Limb (tissue), 2 donors: ENCODE measurements at regions not wholly inside any gene's neighbourhood (a gene's known extent, or its start where the extent isn't known, plus 50 kb on each side); places are given as distances from the start of the nearest gene placed in this dataset.
"Not testable (repeated sequence)": the region's sequence is repeated elsewhere in the genome, so short reads cannot be mapped to it uniquely, and the experiment has no call there.

Source experiments
- DNase-seq, 2 donors: peaks; one replicate each; pipeline ENCODE4 v3.0.0-alpha.2; 2016; ENCODE audit errors: extremely low spot score in 2 of 2

DNA sequence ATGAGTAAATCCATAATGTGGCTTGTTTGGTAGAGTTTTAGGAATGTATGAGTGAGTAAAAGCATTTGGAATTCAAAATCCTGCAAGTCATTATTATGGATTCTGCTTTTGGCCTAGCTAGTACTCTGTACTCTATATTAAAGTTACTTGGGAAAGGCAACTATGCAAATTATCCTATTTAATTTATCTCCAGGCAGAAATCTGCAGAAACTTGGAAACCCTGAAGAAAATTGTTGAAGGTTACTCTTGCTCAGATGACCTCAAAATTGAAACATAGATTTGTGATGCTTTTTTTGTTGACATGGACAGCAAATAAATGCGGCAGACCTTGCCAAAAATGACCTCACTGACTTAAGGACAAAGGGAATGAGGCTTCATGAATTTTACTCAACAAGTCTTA, 477.1 kb upstream of the EYS start:
- no peak for DNase-seq

DNA sequence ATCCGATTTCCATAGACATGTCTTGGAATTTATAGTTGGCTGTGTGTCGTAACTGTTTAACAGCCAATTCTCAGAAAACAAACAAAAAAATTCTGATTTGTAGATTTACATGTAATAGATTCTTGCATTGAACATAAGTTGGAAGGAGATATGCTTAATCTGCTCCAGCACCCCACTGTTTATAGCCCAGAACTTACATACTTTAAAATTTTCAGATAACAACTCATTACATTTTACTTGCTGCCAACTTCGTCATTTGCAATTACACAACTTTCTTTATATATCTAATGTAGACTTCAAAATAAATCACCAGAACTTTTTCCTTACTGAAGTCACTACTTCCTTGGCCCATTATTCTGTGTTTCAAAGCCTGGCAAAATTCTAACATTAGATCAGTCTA, 472.3 kb upstream of the EYS start:
- DNase-seq = no peak

DNA sequence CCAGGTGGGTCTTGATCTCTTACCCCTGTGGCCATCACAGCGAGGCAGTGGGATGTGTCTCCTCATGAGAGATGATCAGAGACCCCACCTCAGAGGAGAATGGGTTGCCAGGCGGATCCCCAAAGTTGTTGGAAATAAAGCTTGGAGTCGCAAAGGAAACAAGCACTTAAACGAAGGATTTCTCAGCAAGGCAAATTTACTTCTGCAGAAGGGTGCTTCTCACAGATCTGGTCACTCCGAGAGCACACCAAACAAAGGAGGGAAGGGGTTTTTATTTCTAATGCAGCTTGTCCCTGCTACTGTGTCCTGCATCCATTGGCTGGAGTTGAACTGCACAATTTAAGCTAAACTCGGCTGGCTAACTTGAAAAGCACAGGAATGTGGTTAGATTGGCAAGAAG, 466.6 kb upstream of the EYS start:
- DNase-seq = no peak

DNA sequence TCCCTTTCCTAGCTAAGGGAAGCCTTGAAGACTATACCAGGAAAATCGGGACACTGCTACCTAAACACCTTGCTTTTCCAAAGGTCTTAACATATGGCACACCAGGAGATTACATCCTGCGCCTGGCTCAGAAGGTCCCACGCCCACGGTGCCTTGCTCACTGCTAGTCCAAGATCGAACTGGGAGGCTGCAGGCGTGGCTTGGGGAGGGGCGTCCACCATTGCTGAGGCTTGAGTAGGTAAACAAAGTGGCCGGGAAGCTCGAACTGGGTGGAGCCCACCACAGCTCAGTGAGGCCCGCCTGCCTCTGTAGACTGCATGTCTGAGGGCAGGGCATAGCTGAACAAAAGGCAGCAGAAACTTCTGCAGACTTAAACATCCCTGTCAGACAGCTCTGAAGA, 459.7 kb upstream of the EYS start:
- DNase-seq = not testable (repeated sequence)

DNA sequence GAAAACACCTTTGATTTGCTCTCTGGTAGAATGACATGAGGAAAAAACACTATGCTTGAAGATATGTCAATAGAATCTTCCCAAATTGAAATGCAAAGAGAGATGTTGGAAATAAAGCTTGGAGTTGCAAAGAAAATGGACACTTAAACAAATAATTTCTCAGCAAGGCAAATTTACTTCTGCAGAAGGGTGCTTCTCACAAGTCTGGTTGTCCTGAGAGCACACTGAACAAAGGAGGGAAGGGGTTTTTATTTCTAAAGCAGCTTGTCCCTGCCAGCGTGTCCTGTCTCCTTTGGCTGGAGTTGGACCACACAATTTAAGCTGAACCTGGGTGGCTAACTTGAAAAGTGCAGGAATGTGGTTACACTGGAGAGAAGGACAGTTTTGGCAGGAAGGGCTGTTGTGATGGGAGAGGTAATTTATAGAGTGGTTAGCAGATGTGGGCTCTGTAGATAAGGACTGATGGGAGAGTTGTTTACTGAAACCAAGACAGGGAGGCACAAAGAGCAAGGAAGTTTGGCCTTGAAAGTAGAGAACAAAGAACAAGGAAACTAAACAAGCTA, 454.6 kb upstream of the EYS start:
- DNase-seq = no peak

DNA sequence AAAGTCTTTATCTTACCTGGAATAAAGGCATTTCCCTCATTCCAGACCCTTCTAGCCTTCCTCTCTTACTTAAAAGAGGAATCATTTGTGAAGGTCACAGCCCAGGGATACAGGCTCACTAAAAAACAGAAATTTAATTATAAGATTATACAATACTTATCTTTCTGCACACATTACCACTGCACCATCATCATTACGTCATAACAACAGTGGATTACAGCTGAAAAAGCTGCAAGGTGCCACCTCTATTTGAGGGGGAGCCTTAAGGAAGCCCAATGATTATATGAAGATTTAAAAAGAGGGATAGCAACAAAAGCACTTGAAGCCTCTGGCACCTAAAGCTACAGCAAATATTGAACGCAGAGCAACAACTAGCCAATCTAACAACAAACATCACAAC, 452.9 kb upstream of the EYS start:
- no peak for DNase-seq

DNA sequence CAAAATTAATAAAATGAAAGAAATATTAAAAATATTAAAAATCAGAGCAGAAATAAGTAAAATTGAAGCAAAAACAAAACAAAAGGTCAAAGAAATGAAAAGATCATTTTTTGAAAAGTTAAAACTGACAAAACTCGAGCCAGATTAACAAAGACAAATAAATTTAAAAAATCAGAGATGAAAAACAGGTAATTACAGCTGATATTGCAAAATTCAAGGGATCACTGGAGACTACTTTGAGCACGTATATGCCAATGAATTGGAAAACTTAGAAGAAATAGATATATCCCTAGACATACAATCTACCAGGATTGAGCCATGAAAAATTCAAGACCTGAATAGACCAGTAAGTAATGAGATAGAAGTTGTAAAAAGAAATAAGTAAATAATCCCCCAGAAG, 446.2 kb upstream of the EYS start:
- DNase-seq = no peak

DNA sequence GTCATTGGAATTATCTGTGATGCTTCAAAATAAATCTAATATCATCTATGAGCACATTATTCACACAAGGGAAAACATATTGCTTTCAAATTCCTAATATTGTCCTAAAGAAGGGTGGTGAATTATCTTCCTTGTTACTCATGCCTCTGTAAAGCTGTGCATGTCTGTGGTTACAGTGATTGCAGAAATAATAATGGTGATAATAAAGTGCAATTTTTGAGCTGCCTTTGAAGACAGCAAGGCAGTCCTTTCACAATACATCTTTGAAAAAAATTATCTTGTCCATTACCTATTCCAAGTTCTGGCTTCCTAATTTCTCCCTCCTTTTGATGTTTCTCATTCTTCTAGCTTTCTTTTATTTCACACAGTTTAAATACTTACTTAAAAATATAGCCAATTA, 442.1 kb upstream of the EYS start:
- DNase-seq = no peak

DNA sequence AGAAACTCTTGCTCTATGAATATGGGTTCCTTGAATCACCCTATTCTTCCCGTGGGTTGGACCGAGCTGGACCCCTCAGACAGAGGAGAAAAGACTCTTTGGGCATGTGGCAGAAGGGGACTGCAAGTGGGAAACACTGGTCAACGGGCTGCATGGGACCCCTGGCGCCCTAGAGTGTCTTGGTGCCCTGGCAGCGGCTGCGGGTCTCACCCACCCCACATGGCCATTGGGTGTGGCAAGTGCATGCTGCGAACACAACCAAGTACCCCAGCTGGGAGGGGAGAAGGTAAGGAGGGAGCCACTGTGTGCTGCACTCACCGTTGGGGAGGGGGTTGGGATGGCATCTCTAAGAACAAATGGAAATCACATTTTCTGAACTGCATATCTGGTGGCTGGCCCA, 438.8 kb upstream of the EYS start:
- no peak for DNase-seq

DNA sequence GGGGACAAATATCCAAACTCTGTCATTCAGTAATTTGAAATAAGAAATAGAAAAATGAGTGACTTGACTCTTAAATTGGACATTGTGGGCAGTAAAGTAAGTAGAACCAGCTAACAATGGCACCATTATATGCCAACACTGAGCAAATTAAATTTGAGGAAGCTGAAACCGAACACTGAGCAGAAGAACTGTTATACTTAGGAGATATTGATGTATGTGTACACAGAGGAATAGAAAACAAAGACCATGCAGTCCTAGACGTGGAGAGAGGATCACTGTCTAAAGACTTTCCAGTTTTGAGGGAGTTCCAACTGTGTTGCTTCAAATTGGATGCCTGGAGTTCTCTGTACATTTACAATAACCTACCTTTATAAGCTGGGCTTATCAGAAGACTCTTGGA, 427.0 kb upstream of the EYS start:
- DNase-seq = no peak

DNA sequence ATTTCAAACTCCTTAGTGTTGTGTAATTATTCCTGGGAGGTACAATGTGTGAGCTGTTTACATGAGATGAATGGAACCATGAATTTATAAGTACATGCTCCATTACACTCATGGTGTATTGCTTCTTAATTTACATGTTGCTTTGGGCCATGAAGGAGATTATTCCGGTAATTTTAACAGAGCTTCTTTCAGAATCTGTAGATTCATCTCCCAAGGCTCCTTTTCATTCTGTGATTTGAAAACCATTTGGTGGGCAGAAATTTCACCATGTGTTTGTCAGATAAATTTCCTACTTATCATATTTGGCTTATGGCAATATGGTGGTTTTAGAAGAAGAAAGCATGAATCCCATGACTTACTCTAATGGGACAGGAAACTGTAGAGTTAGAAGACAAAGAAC, 421.6 kb upstream of the EYS start:
- DNase-seq = no peak

DNA sequence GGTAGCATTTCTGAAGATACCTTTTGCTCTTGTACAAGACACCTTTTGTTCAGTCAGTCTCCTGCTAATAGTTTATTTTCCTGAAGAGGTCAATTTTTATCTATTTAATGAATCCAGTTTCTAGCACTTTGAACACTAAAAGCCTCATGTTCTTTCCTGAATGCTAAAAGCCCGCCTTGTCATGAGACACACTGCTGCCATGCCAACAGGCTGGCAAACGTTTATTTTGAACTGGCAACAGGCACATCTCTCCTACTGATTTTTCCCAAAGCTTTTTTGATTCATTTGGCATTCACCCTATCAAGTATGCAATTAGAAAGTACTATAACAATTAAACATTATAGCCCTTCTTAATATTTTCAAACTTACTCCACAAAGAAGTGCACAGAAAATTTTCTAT, 421.2 kb upstream of the EYS start:
- DNase-seq = no peak

DNA sequence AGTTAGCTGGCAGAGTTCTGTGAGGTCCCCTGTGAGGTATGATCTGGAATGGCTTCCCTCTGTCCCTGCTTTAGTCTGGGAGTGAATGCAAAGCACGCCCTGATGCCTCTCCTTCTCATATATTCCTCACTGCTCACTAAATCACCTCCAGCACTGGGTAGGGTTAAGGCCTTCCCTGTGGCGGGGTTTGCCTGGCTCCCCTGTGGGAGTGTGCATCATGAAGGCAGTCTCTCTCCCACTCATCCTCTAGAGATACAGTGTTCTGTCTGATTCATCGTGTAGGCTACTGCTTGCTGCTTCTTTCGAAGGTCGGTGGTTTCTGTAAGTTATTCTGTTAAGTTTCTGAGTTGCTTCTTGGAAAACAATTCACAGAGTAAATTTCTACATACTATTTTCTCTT, 420.0 kb upstream of the EYS start:
- no peak for DNase-seq

DNA sequence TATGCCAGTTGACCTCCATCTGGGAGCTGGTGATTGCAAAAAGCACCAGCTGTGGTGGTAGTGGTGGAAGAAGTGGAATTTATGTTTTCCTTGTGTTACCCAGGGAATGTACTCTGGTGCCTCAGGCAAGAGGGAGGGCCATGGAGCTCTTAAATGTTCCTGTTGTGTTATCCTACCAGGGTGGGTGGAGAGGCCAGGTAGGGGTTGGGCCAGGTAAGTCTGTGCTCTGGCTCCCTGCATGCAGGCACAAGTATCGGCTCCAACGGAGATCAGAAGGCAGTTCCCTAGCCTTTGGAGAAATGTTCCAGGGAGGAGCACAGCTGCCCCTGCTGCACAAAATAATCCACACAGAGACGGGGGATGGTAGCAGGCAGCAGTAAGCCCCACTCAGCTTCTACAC, 419.3 kb upstream of the EYS start:
- DNase-seq = no peak

DNA sequence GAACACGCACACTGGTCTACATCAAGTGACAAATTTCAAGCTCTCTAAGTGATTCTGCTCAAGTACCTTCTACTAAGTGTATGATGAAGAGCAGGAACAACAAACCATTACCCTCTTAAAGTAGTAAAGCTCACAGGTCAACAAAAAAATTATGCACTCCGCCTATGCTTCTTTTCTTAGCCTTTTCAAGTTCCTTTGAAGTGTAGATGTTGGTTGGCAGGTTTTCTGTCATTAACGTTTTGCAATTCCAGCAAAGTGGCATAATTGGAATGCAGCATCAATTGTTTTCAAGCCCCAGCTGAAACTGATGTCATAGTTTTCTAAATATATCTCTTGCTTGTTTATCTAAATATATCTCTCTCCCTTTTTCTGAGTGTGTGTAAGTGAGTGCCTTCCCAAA, 396.9 kb upstream of the EYS start:
- no peak for DNase-seq

DNA sequence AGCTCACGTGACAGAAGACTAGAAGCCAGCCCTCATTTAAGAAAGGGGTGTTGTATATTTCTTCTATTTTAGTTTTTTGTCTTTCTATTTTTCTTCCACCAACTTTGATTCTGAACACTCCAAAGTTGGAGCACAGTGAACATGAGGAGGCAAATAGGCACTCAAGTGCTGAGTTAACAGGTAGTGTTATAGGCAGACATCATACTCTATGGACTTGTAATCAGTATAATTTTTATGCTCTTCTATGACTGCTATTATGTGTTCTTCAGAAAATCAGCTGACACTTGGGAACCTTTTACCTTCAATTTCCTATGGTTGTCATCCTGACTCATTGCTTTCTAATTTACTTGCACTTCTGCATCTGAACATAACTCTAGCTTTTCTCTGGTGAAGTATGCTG, 396.3 kb upstream of the EYS start:
- DNase-seq = no peak

DNA sequence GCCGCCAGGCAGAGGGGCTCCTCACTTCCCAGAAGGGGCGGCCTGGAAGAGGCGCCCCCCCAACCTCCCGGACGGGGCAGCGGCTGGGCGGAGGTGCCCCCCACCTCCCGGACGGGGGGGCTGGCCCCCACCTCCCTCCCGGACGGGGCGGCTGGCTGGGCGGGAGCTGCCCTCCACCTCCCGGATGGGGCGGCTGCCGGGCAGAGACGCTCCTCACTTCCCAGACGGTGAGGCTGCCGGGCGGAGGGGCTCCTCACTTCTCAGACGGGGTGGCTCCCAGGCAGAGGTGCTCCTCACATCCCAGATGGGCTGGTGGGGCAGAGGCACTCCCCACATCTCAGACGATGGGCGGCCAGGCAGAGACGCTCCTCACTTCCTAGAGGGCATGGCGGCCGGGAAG, 389.7 kb upstream of the EYS start:
- no peak for DNase-seq

DNA sequence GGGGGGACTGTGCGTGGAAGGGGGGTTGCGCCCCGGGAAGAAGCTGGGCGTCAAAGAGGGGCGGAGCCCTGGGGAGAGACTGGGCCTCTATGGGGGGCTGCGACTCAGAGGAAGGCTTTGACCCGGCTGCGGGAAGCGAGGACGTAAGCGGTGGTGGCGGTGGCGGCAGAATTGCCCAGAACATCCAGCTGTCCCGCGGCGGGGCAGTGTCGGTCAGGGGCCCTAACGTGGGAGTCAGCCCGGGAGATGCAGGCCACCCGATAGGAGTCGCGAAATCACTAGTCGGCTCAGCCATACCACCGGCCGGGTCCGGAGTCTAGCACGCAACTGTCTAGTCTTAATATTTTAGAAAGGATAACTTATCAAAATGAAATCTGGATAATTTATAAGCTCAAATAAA, 387.6 kb upstream of the EYS start:
- no peak for DNase-seq

DNA sequence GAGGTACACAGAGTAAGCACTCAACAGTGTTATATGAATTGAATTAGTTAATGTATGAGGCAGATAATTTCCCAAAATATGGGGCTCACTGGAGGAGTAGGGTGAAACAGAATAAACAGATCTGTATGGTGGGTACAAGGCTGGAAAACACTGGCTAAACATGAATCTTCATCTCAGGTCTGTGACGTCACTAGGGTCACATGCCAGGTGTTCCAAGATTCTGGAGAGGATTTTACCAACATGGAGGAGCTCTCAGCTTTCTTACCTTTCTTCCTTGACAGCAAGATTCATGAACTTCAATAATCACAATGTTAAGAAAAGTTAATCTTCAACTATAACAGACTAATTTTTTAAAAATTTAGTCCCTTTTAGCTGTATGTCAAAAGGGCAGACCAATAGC, 385.3 kb upstream of the EYS start:
- not testable (repeated sequence) for DNase-seq

DNA sequence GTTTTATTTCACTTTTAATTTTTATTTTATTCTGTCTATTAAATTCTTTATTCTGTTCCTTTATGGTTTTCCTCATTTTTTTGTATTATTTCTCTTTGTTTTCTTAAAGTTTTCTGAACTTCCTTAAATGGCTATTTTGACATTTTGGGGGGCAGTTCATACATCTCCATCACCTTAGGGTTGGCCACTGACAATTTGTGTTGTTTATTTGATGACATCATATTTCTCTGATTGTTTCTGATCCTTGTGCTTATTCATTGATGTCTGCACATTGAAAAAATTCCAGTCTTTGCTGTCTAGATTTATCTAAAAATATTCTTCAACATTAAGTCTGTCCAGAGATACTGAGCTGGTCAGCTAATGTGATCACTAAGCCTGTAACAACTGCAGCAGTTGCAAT, 379.5 kb upstream of the EYS start:
- no peak for DNase-seq

DNA sequence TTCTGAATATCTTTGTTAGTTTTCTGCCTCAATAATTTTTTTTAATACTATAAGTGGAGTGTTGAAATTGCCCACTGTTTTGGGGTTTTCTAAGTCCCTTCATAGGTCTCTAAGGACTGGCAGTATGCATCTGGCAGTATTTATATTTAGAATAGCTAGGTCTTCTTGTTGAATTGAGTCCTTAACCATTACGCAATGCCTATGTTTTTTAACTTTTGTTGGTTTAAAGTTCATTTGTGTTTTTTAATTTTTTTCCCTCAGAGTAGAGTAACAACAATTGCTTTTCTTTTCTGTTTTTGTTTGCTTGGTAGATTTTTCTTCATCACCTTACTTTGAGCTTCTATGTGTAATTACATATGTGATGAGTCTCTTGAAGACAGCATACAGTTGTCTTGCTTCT, 375.9 kb upstream of the EYS start:
- no peak for DNase-seq

DNA sequence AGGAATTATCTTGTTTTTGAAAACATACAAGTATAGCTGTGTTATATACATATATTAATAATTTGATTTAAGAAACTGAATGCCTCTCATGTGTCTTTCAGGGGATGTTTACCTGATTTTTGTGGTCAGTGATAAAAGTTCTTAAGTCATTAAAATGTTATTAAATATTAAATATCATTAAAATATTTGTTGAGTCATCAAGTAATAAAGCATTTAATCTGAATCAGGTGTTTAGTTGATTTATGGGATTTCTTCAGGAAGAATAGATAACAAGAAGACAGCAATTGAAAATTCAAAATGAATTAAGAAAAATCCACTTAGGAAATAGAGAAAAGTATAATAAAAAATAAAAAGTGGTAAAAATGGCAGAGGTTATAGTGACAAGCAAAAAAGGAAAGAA, 361.9 kb upstream of the EYS start:
- no peak for DNase-seq

DNA sequence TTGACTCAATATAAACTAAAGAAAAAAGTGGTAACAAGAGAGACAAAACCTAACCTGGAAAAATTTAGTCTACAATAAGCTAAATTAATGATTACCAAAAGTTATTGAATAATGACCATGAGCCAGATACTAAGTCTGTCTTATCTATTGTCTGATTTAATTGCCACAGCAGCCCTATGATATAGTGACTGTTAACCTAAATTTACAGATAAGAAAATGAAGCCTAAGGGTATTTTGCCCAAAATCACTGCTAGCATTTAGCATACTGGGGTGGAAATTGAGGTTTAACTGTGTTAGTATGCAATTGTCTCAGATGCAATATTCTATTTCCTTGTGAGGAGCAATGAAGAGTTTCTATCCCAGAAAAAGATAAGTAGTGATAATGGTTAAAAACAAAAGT, 361.0 kb upstream of the EYS start:
- DNase-seq = no peak

DNA sequence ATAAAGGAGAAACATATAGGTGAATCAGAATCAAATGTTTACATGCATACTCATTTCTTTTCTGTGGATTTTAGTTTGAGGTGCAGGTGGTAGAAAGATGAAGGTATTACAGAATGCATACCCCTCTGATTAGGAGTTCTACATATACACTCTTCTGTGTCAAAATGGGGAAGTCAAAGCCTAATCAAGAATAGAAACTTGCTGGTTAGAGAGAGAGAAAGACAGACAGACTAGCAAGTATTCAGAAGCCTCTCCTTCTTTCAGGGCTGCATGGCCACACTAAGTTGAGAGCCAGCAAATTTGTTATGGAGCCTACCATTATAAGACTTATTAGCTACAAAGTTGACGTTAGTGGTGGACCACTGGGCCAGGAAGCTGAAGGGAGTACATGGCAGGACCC, 358.3 kb upstream of the EYS start:
- no peak for DNase-seq

DNA sequence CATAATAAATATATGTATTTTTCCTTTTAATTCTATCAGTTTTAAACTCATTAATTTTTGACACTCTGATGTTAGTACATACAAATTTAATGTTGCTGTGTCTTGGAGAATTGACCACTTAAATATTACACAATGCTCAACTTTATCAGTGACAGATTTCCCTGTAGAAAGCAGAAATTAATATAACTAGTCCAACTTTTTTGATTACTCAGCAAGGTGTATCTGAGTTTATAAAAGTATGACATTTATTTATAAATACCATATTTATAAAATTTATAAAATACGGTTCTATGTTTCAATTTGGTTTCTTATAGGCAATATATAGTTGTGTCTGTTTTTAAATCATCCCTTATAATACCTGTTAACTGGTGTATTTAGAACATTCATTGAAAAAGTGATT, 350.0 kb upstream of the EYS start:
- DNase-seq = no peak
